Psoas muscle (tissue), 7 donors: ENCODE measurements at regions not wholly inside any gene's neighbourhood (a gene's known extent, or its start where the extent isn't known, plus 50 kb on each side); places are given as distances from the start of the nearest gene placed in this dataset.

Experiments used
- ATAC-seq, 4 donors: fragments of 200-7000 bp; cut with Tn5 transposase; one replicate each; pipeline ENCODE4 v1.9.1; 2020; ENCODE audit warnings: moderate library complexity in 3 of 4, mild to moderate bottlenecking in 2 of 4
- DNase-seq, 2 donors: peaks; one replicate each; pipeline ENCODE4 v3.0.0-alpha.2; 2020
- H3K27ac ChIP-seq: fragments of 200-600 bp; one replicate; pipeline ENCODE4 v1.8.0; 2022
- H3K27me3 ChIP-seq, 3 donors: fragments of 200-600 bp in 1 of 3; one replicate each; pipeline versions ENCODE4 v1.6.1 to v1.8.0; 2013 to 2022; ENCODE audit warnings: low read length in 2 of 3, mild to moderate bottlenecking in 2 of 3, moderate library complexity in 1 of 3; ENCODE audit not compliant: insufficient read depth in 3 of 3
- H3K36me3 ChIP-seq, 2 donors: fragments of 200-600 bp in 1 of 2; one replicate each; pipeline versions ENCODE4 v1.6.1 to v1.8.0; 2013 to 2022; ENCODE audit warnings: low read depth in 1 of 2, mild to moderate bottlenecking in 1 of 2, moderate library complexity in 1 of 2; ENCODE audit not compliant: insufficient read depth in 1 of 2
- H3K4me1 ChIP-seq: fragments of 200-600 bp; one replicate; pipeline ENCODE4 v1.8.0; 2022
- H3K4me3 ChIP-seq: fragments of 200-600 bp; one replicate; pipeline ENCODE4 v1.8.0; 2022; ENCODE audit warnings: mild to moderate bottlenecking
- H3K9me3 ChIP-seq: fragments of 200-600 bp; one replicate; pipeline ENCODE4 v1.8.0; 2022
- CTCF ChIP-seq: fragments of 200-600 bp; IDR thresholded peaks from one replicate; pipeline ENCODE4 v1.8.0; 2022; ENCODE audit warnings: antibody characterized with exemption
- WGBS, 3 donors: extraction: QIAGEN DNeasy Blood & Tissue Kit; methylation state at CpG; one replicate each; pipeline versions ENCODE4 v1.1.6 to v1.1.7; 2013; 5-methylcytosine and 5-hydroxymethylcytosine counted together
- intact Hi-C, 2 donors: fragments of 100-400 bp; cut with DNase I; formaldehyde crosslinking; loops; one replicate each; pipeline versions ENCODE4 v1.11.0 to v1.14.2; 2022
- donor health status: healthy with polysubstance abuse.
- donor health status: DM: no; HTN: no; CAD: no; lungs with moderate emphysema.
- donor health status: Bipolar disorder and iron deficiency.
- donor health status: healthy.
- donor health status: DM: yes; HTN: yes; CAD: no.
- donor health status: DM: no; HTN: no; CAD: no.
- donor health status: DM: yes; HTN: yes; CAD: no.

DNA sequence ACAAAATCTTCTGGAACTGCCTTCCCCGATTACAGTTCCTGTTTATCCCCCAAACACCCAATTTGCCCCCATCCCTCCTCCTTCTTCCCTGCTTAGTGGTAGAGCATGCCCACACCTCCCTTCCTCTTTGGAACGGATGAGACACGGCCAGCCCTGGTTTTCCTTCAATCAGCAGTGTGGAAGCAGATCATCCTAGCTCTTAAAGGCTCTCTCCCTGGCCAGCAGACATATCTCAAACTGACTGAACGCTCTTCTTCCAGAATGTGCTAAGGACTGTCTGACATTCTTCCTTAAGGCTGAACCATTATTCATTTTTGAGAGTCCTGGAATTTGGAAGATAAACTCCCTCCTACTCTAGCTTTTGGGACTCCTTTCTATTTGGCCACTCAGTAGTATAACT, 161.1 kb downstream of the TRIML1 start:
- Histone ChIP-seq H3K4me3 (no peak overlapping the region), H3K36me3 (no peaks in the 10 kb centered on the region), H3K4me1 (no peaks in the 10 kb centered on the region), H3K27ac (no peak overlapping the region), H3K9me3 (no peaks in the 10 kb centered on the region), H3K27me3 (no peaks in the 10 kb centered on the region)
- ATAC-seq (no peak), DNase-seq (no peak)
- 51 to 62% (median 54%) methylated on average over 4 of the region's 4 CpGs for WGBS, 3 donors
- TF ChIP-seq CTCF, result no peak
- intact Hi-C loops, result no loop called here

- 66 to 68% (median 67%) methylated on average over 2 of the region's 2 CpGs for WGBS, 3 donors
- Histone ChIP-seq H3K9me3 (no peaks in the 10 kb centered on the region), H3K36me3 (no peaks in the 10 kb centered on the region), H3K4me1 (no peaks in the 10 kb centered on the region), H3K4me3 (no peak overlapping the region), H3K27ac (no peak overlapping the region), H3K27me3 (no peaks in the 10 kb centered on the region)
- intact Hi-C loops, result no loop called here
- ATAC-seq, result no peak
- no peak for DNase-seq
- TF ChIP-seq CTCF, result no peak
These were observed 166.4 kb downstream of the TRIML1 start for GRCh38 chr4:188305690-188306089.

DNA sequence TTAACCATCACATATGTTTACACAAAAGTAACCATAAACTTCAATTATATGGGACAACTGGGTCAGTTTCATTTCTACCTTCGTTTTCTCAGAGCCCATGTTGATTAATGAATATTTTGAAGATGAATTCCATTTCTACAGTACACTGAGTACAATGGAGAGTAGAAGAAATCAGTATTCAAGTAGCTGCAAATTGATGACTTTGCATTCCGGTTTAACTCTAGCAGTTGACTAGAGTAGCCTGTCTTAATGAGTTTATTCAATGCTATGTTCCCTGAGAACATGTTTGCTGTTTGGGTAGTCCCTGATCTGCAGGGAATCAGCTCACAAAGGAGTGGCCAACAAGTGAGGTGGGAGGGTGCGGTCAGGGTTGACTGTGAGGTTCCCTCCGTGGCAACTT, 168.3 kb downstream of the TRIML1 start:
- Histone ChIP-seq H3K4me1 (no peaks in the 10 kb centered on the region), H3K27ac (no peak overlapping the region), H3K4me3 (no peak overlapping the region), H3K9me3 (no peaks in the 10 kb centered on the region), H3K27me3 (no peaks in the 10 kb centered on the region), H3K36me3 (no peaks in the 10 kb centered on the region)
- no peak for TF ChIP-seq CTCF
- WGBS, 3 donors, result 73 to 82% (median 76%) methylated on average over 4 of the region's 4 CpGs
- DNase-seq (no peak), ATAC-seq (no peak)
- intact Hi-C loops, result no loop called here

DNA sequence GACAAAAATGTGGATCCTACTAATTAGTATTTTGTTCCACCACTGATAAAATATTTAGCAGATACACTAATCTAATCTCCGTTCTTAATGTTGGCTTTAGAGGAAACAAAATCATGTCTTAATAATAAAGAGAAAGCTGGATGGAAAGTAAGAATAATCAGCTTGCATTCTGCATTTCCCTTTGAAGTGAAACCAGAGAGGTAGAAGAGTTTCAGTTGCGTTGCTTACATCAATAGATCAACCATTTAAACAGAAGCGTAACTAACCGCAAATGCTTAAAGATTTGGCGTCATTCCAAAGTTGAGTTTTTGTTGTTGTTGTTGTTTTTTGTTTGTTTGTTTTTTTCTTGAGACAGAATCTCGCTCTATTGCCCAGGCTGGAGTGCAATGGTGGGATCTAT, 168.9 kb downstream of the TRIML1 start:
- 70 to 72% (median 71%) methylated on average over 6 of the region's 6 CpGs for WGBS, 3 donors
- Histone ChIP-seq H3K4me3 (no peak overlapping the region), H3K27ac (no peak overlapping the region), H3K9me3 (no peaks in the 10 kb centered on the region), H3K36me3 (no peaks in the 10 kb centered on the region), H3K27me3 (no peaks in the 10 kb centered on the region), H3K4me1 (no peaks in the 10 kb centered on the region)
- no peak for DNase-seq
- intact Hi-C loops, result no loop called here
- no peak for ATAC-seq
- TF ChIP-seq CTCF, result no peak

DNA sequence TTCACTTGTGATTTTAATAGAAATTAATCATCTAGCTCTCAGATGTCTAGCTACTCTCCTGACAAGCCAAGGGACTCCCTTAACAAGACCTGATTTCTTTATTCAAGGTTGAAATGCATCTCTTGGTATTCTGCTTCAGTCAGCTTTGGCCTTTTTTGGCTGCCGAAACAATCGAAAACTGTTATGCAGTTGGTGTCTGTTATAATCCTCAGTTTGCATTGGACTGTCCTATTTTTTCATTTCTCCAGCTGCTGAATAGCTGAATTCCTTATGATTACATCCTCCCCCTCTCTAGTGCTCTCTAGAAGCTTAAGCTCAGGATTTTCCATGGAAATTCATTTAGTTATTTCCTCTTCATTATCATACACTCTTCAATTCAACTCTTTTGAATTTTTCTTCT, 177.2 kb downstream of the TRIML1 start:
- no peaks in the 10 kb centered on the region for H3K4me1 ChIP-seq
- no peaks in the 10 kb centered on the region for H3K9me3 ChIP-seq
- DNase-seq (no peak), ATAC-seq (no peak)
- H3K36me3 ChIP-seq, result no peaks in the 10 kb centered on the region
- no peak for TF ChIP-seq CTCF
- no peak overlapping the region for H3K4me3 ChIP-seq
- no peaks in the 10 kb centered on the region for H3K27me3 ChIP-seq
- WGBS, 3 donors, result 46 to 60% (median 55%) methylated on average over 2 of the region's 2 CpGs
- H3K27ac ChIP-seq, result no peak overlapping the region
- intact Hi-C loops, result no loop called here
